A673 (cell line): ENCODE measurements at regions not wholly inside any gene's neighbourhood (a gene's known extent, or its start where the extent isn't known, plus 50 kb on each side); places are given as distances from the start of the nearest gene placed in this dataset.

Experiments used
- CTCF ChIP-seq: fragments of 300-800, 200-600 bp; sonication (generic); conservative IDR thresholded peaks from 2 replicates; pipeline ENCODE4 v1.5.1; 2017; ENCODE audit warnings: low read depth, mild to moderate bottlenecking, antibody characterized with exemption, low read length, moderate library complexity, mixed read lengths
- EZH2 ChIP-seq: fragments of 200-600 bp; sonication (generic); IDR thresholded peaks from 2 replicates; pipeline ENCODE4 v1.6.1; 2017; ENCODE audit warnings: borderline replicate concordance, low read depth, mild to moderate bottlenecking, mixed read lengths, antibody characterized with exemption, low read length; ENCODE audit not compliant: poor library complexity, severe bottlenecking

- TF ChIP-seq CTCF (no peak), EZH2 (no peak)
These were observed 478.0 kb upstream of the KLF6 start for GRCh38 chr10:4262870-4263600.
